Ovary (tissue), 7 donors: ENCODE measurements at regions not wholly inside any gene's neighbourhood (a gene's known extent, or its start where the extent isn't known, plus 50 kb on each side); places are given as distances from the start of the nearest gene placed in this dataset.

ENCODE experiments used
- DNase-seq, 5 donors: peaks; one replicate each; pipeline ENCODE4 v3.0.0-alpha.2; 2019 to 2020
- H3K27ac ChIP-seq, 2 donors: fragments of 200-600 bp; one replicate each; pipeline versions ENCODE4 v1.5.1 to v1.8.0; 2019 to 2022
- H3K27me3 ChIP-seq: fragments of 200-600 bp; one replicate; pipeline ENCODE4 v1.8.0; 2022
- H3K36me3 ChIP-seq: fragments of 200-600 bp; sonication (generic); one replicate; pipeline ENCODE4 v1.5.1; 2019
- H3K4me1 ChIP-seq: one replicate; pipeline ENCODE4 v1.8.1; 2013; ENCODE audit warnings: mild to moderate bottlenecking, moderate library complexity; ENCODE audit not compliant: insufficient read depth
- H3K4me3 ChIP-seq: fragments of 200-600 bp; sonication (generic); one replicate; pipeline ENCODE4 v1.5.1; 2017
- H3K9me3 ChIP-seq, 2 donors: fragments of 200-600 bp in 1 of 2; sonication (generic) in 1 of 2; one replicate each; pipeline versions ENCODE4 v1.5.1 to v1.8.1; 2013 to 2019; ENCODE audit warnings: mild to moderate bottlenecking in 1 of 2, moderate library complexity in 1 of 2
- EP300 ChIP-seq: sonication (generic); formaldehyde crosslinking; IDR thresholded peaks from one replicate; pipeline ENCODE4 v1.6.1; 2017; ENCODE audit warnings: antibody characterized with exemption
- POLR2A ChIP-seq: fragments of 450-650 bp; IDR thresholded peaks from one replicate; pipeline ENCODE4 v1.6.1; 2017; ENCODE audit warnings: antibody characterized with exemption, mild to moderate bottlenecking, moderate library complexity
- WGBS, 3 donors: extraction: QIAGEN DNeasy Blood & Tissue Kit in 1 of 3; methylation state at CpG; one replicate each; pipeline versions ENCODE4 v1.1.5 to v1.1.7; 2013 to 2017; 5-methylcytosine and 5-hydroxymethylcytosine counted together
- intact Hi-C, 4 donors: fragments of 100-400 bp; cut with DNase I; formaldehyde crosslinking; loops; one replicate each; pipeline versions ENCODE4 v1.11.0 to v1.15.1; 2022 to 2023
- TF ChIP-seq, protein P1 (sequence below), 3 donors: fragments of 450-650 bp in 2 of 3; fragments of 200-600 bp in 1 of 3; IDR thresholded peaks; one replicate each; pipeline versions ENCODE4 v1.5.1 to v1.8.0; 2016 to 2022; ENCODE audit warnings: antibody characterized with exemption in 3 of 3, mild to moderate bottlenecking in 1 of 3
- donor health status: DM: no; HTN: no; CAD: no; lungs with moderate emphysema.
- donor health status: DM: no; HTN: no; CAD: no.
- donor health status: Bipolar disorder and iron deficiency.
- donor health status: DM: no; HTN: no; CAD: no.
- donor health status: DM: yes; HTN: yes; CAD: no.

DNA sequence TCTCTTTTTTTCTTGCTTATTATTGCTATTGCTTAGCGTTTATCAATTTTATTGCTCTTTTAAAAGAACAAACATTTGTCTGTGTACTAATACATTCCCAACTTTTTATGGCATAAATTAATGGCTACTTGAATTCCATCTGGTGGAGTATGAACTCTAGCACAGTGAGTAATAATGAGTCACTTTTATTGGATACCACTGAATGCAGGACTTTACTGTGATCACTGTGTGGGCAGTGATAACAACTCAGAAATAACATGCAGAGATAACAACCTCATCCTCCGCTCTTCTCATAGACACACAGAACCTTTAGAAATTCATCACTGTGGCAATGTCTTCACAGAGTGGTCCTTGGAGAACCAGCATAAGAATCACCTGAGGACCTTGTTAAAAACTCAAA lies 139.5 kb upstream of the PRNP start:
- 32 to 50% (median 49%) methylated on average over 2 of the region's 2 CpGs for WGBS, 3 donors
- TF ChIP-seq EP300, result no peak
- TF ChIP-seq, protein P1, sequence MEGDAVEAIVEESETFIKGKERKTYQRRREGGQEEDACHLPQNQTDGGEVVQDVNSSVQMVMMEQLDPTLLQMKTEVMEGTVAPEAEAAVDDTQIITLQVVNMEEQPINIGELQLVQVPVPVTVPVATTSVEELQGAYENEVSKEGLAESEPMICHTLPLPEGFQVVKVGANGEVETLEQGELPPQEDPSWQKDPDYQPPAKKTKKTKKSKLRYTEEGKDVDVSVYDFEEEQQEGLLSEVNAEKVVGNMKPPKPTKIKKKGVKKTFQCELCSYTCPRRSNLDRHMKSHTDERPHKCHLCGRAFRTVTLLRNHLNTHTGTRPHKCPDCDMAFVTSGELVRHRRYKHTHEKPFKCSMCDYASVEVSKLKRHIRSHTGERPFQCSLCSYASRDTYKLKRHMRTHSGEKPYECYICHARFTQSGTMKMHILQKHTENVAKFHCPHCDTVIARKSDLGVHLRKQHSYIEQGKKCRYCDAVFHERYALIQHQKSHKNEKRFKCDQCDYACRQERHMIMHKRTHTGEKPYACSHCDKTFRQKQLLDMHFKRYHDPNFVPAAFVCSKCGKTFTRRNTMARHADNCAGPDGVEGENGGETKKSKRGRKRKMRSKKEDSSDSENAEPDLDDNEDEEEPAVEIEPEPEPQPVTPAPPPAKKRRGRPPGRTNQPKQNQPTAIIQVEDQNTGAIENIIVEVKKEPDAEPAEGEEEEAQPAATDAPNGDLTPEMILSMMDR (IDR thresholded peaks at IDR 0.05), result no peak
- no peak for TF ChIP-seq POLR2A

DNA sequence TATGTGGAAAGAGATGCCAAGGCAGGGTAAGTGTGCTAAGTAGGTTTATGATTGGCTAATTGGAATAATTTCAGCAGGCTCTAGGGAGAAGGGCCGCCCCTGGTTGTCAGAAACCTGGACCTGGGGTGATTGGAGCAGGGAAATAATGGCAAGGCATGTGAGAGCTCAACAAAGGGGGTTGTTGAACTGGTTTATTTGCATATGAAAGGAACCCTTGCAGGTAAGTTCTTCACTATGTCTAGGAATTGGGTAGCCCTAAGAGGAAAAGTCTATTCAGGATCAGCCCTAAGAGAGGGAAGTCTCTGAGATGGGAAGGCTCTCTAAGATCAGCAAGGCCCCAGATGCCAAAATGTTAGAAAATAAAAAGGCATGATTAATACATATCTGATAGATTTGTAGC lies 139.9 kb upstream of the PRNP start:
- Histone ChIP-seq H3K9me3 (no peaks in the 10 kb centered on the region), H3K4me3 (no peak overlapping the region), H3K36me3 (no peaks in the 10 kb centered on the region), H3K27me3 (no peaks in the 10 kb centered on the region), H3K27ac (no peak overlapping the region), H3K4me1 (no peaks in the 10 kb centered on the region)
- 71 to 78% (median 74%) methylated on average over 1 of the region's 1 CpG for WGBS, 3 donors
- intact Hi-C loops, result no loop called here
- TF ChIP-seq EP300 (no peak), POLR2A (no peak)
- no peak for DNase-seq

More for the DNA sequence above, 139.5 kb upstream of the PRNP start:
- no peaks in the 10 kb centered on the region for H3K9me3 ChIP-seq
- no peaks in the 10 kb centered on the region for H3K36me3 ChIP-seq
- H3K27ac ChIP-seq, result no peak overlapping the region
- H3K4me3 ChIP-seq, result no peak overlapping the region
- intact Hi-C loops, result no loop called here
- H3K27me3 ChIP-seq, result no peaks in the 10 kb centered on the region
- H3K4me1 ChIP-seq, result no peaks in the 10 kb centered on the region
- DNase-seq, result no peak

DNA sequence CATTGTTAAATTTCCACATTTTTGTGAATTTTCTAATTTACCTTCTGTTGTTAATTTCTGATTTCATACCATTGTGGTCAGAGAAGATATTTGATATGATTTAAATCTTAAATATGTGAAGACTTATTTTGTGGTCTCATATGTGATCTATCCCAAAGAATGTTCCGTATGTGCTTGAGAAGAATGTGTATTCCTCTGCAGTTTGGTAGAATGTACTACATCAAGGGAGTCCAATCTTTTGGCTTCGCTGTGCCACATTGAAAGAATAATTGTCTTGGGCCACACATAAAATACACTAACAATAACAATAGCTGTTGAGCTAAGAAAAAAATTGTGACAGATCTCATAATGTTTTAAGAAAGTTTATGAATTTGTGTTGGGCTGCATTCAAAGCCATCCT lies 140.7 kb upstream of the PRNP start:
- 89 to 97% (median 92%) methylated on average over 2 of the region's 2 CpGs for WGBS, 3 donors
- DNase-seq, result no peak
- no peaks in the 10 kb centered on the region for H3K36me3 ChIP-seq
- H3K4me3 ChIP-seq, result no peak overlapping the region
- H3K27ac ChIP-seq, result no peak overlapping the region
- TF ChIP-seq POLR2A (no peak), EP300 (no peak)
- TF ChIP-seq, protein P1 (IDR thresholded peaks at IDR 0.05), result no peak
- intact Hi-C loops, result no loop called here
- no peaks in the 10 kb centered on the region for H3K9me3 ChIP-seq
- no peaks in the 10 kb centered on the region for H3K4me1 ChIP-seq
- no peaks in the 10 kb centered on the region for H3K27me3 ChIP-seq

DNA sequence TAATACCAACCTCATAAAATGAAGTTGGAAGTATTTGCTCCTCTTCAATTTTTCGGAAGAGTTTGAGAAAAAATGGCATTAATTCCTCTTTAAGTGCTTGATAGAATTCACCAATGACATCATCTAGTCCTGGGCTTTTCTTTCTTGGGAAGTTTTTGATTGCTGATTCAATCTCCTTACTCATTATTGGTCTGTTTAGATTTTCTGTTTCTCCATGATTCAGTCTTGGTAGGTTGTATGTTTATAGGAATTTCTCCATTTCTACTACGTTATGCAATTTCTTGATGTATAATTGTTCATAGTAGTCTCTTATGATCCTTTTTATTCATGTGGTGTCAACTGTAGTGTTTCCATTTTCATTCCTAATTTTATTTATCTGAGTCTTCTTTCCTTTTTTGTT lies 141.5 kb upstream of the PRNP start:
- Histone ChIP-seq H3K4me3 (no peak overlapping the region), H3K36me3 (no peaks in the 10 kb centered on the region), H3K27ac (no peak overlapping the region), H3K27me3 (no peaks in the 10 kb centered on the region), H3K4me1 (no peaks in the 10 kb centered on the region), H3K9me3 (no peaks in the 10 kb centered on the region)
- WGBS, 3 donors, result 72 to 87% (median 72%) methylated on average over 2 of the region's 2 CpGs
- TF ChIP-seq, protein P1 (IDR thresholded peaks at IDR 0.05), result no peak
- TF ChIP-seq POLR2A (no peak), EP300 (no peak)
- intact Hi-C loops, result loop anchor here in 1 of 4 donors (5.0 kb wide), 1 partner anchor 302 kb away; no protein-coding TSS in a partner anchor
- no peak for DNase-seq

DNA sequence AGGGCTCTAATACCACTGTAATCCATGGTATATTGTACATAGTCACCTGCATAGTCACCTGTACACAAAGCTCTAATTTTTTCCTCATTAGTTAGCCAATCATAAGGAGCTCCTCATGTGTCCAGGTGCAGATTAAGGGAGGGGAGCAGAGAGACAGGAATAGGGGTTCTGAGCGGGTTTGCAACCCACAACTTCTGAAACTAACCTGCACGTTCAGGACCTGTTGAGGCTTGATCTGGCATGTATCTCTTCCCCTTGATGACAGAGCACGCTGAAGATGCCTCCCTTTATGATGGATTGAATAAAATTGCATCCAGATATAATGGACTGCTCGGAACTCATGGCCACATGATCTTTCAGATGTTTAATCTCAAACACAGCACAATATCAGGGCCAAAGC lies 144.0 kb upstream of the PRNP start:
- no peak overlapping the region for H3K4me3 ChIP-seq
- no peaks in the 10 kb centered on the region for H3K9me3 ChIP-seq
- no peaks in the 10 kb centered on the region for H3K4me1 ChIP-seq
- no peak overlapping the region for H3K27ac ChIP-seq
- DNase-seq, result no peak
- no peaks in the 10 kb centered on the region for H3K27me3 ChIP-seq
- TF ChIP-seq EP300 (no peak), POLR2A (no peak)
- TF ChIP-seq, protein P1 (IDR thresholded peaks at IDR 0.05), result no peak
- intact Hi-C loops, result loop anchor here in 1 of 4 donors (5.0 kb wide), 1 partner anchor 300 kb away; no protein-coding TSS in a partner anchor
- WGBS, 3 donors, result 63 to 82% (median 69%) methylated on average over 4 of the region's 4 CpGs
- no peaks in the 10 kb centered on the region for H3K36me3 ChIP-seq
